Duodenal mucosa (tissue), 2 donors: ENCODE measurements at regions not wholly inside any gene's neighbourhood (a gene's known extent, or its start where the extent isn't known, plus 50 kb on each side); places are given as distances from the start of the nearest gene placed in this dataset.

Experiments
- H3K27ac ChIP-seq: one replicate; pipeline ENCODE4 v1.7.0; 2013; ENCODE audit warnings: low read depth, low read length
- H3K27me3 ChIP-seq, 2 donors: one replicate each; pipeline ENCODE4 v1.7.0; 2013; ENCODE audit warnings: low read length in 2 of 2, control low read depth in 1 of 2; ENCODE audit not compliant: insufficient read depth in 2 of 2, control insufficient read depth in 1 of 2
- H3K36me3 ChIP-seq, 2 donors: one replicate each; pipeline ENCODE4 v1.7.0; 2013; ENCODE audit warnings: low read length in 2 of 2, control low read depth in 1 of 2; ENCODE audit not compliant: insufficient read depth in 2 of 2, control insufficient read depth in 1 of 2
- H3K4me1 ChIP-seq, 2 donors: one replicate each; pipeline ENCODE4 v1.7.0; 2013; ENCODE audit warnings: low read length in 2 of 2, control low read depth in 1 of 2; ENCODE audit not compliant: insufficient read depth in 2 of 2, control insufficient read depth in 1 of 2
- H3K4me3 ChIP-seq, 2 donors: one replicate each; pipeline ENCODE4 v1.7.0; 2013; ENCODE audit warnings: low read length in 2 of 2, low read depth in 1 of 2
- H3K9ac ChIP-seq, 2 donors: one replicate each; pipeline ENCODE4 v1.7.0; 2013; ENCODE audit warnings: low read length in 2 of 2, low read depth in 1 of 2
- H3K9me3 ChIP-seq, 2 donors: one replicate each; pipeline ENCODE4 v1.7.0; 2013; ENCODE audit warnings: low read length in 2 of 2, control low read depth in 1 of 2; ENCODE audit not compliant: control insufficient read depth in 1 of 2

DNA sequence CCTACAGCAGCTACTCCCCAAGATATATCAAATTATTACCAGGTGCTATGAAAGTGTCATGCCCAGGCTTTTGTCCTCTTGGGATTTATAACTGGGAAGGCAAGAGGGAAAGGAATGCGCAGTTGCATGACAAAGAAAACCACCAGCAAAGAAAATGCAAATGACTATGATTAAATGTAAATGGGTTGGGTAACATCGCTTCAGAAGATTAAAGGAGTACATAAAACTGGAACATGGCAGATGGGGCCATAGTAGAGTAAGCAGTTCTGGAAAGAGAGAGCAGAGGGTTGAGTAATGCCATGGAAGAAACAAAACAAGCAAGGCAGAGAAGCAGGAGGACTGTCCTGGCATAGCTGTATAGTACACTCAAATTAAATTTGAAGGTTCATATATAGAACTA is 493.1 kb downstream of the NOVA1 start:
- H3K36me3 ChIP-seq, result no peaks in the 10 kb centered on the region
- H3K9ac ChIP-seq, result no peak overlapping the region
- no peak overlapping the region for H3K4me3 ChIP-seq
- no peaks in the 10 kb centered on the region for H3K4me1 ChIP-seq
- H3K9me3 ChIP-seq, result peaks cover 5 to 8% of the 10 kb centered on the region in 2 donors
- H3K27me3 ChIP-seq, result no peaks in the 10 kb centered on the region
- no peak overlapping the region for H3K27ac ChIP-seq

DNA sequence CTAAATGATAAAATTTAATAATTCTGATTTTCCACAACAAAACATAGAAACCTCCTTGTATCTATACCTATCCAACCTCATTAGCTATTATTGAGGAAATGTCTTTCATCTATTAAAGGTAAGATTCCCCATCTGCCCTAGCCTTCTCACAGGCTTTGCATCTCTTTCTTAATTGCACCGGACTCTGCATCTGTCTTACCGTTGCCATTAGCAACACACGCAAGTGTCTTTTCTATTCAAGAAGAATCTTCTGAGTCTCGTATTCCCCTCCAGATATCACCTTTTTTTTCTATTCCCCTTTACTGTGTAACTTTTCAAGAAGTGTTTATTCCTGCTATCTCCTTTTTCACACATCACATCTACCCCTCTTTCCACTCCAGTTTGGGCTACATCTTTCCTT is 500.0 kb downstream of the NOVA1 start:
- peaks cover 0 to under 1% of the 10 kb centered on the region in 2 donors for H3K9me3 ChIP-seq
- H3K4me1 ChIP-seq, result no peaks in the 10 kb centered on the region
- no peak overlapping the region for H3K9ac ChIP-seq
- no peak overlapping the region for H3K27ac ChIP-seq
- no peak overlapping the region for H3K4me3 ChIP-seq
- no peaks in the 10 kb centered on the region for H3K27me3 ChIP-seq
- H3K36me3 ChIP-seq, result no peaks in the 10 kb centered on the region

DNA sequence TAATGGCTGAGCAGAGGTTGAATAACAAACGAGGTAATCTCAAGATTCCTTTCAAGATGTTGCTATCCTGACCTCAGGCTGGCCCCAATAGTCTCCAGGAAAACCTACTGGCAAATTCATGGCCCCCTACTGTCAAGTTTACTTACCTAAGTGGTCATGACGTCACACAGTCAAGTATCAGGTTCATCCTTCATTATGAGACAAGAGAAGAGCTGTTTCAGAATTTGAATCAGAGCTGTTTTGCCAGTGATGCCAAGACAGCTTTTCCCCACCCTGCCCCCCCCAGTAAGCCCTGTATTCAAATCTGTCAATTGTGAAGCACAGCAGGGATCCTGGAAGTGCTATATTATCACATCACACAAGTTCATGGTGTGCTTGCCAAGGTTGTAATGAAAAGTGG is 509.6 kb downstream of the NOVA1 start:
- Histone ChIP-seq H3K27me3 (no peaks in the 10 kb centered on the region), H3K4me1 (no peaks in the 10 kb centered on the region), H3K9ac (no peak overlapping the region), H3K4me3 (no peak overlapping the region), H3K36me3 (no peaks in the 10 kb centered on the region), H3K27ac (no peak overlapping the region), H3K9me3 (no peaks in the 10 kb centered on the region)

DNA sequence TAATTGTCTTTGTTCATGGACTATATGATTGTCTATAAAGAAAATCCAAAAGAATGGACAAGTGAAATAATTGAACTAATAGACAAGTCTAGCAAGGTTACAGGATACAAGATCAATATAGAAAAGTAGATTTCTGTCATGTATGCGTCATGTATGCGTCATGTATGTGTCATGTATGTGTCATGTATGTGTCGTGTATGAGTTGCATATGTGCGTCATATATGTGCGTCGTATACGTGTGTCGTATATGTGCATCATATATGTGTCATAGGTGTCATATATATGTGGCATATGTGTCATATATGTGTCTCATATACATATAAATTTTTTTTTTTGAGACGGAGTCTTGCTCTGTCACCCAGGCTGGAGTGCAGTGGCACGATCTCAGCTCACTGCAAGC is 516.8 kb downstream of the NOVA1 start:
- no peaks in the 10 kb centered on the region for H3K36me3 ChIP-seq
- H3K27ac ChIP-seq, result no peak overlapping the region
- H3K4me3 ChIP-seq, result no peak overlapping the region

DNA sequence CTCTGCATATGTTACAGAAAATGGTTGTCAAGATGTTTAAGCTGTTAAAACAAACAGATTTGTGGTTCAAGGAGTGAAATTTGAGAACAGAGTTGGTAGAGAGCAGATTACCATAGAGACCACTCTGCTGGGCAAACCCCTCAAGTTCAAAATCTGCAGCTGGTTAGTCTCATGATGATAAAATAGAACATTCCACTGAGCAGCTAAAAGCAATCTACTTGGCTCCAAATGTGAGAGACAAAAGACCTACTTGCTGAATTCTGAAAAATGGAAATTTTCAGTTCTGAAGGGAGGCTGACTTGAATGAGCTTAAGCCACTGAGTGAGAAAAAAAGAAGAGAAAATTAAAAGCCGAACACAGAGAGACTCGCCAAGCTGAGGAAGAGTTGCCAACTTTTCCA is 519.3 kb downstream of the NOVA1 start:
- Histone ChIP-seq H3K9me3 (no peaks in the 10 kb centered on the region), H3K9ac (no peak overlapping the region), H3K36me3 (no peaks in the 10 kb centered on the region), H3K4me3 (no peak overlapping the region), H3K27ac (no peak overlapping the region), H3K4me1 (no peaks in the 10 kb centered on the region), H3K27me3 (no peaks in the 10 kb centered on the region)

More for the DNA sequence above, 516.8 kb downstream of the NOVA1 start:
- no peaks in the 10 kb centered on the region for H3K27me3 ChIP-seq
- H3K9ac ChIP-seq, result no peak overlapping the region
- H3K9me3 ChIP-seq, result no peaks in the 10 kb centered on the region
- H3K4me1 ChIP-seq, result no peaks in the 10 kb centered on the region

DNA sequence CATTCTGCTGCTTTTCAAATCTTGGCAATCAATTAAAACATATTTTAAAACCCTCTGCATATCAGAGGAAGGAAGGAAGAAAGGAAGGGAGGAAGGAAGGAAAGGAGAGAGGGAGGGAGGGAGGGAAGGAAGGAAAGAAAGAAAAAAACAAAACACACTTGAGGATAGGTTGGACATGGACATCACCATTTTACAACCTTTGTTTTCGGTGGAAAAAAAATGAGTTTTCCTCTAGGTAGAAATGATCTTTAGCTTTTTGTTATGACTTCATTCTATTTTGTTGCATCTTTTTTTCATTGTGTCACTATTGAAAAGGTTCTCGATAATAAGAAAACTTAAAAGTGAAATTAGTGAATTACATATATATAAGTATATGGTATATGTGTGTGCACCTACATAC is 522.9 kb downstream of the NOVA1 start:
- Histone ChIP-seq H3K4me1 (no peaks in the 10 kb centered on the region), H3K36me3 (no peaks in the 10 kb centered on the region), H3K9me3 (no peaks in the 10 kb centered on the region), H3K27ac (no peak overlapping the region), H3K9ac (no peak overlapping the region), H3K27me3 (no peaks in the 10 kb centered on the region), H3K4me3 (no peak overlapping the region)

DNA sequence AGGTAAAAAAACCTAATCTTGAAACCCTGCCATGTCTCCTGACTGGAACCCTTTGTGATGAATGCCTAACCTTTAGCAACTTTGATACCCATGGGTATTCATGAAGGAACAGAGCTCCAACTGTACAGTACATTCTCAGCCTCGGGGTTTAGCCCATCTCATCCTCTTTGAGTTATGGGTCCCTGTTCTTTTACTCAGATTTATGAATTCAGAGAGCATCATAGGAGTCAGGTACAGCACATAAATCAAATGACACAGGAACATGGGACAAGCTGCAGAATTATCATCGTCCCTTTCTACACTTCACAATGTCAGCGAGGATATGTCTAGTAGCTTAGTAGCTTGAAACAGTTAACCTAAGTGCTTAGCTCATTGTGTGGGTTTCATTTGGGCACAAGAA is 527.4 kb downstream of the NOVA1 start:
- Histone ChIP-seq H3K36me3 (no peaks in the 10 kb centered on the region), H3K4me1 (no peaks in the 10 kb centered on the region), H3K4me3 (no peak overlapping the region), H3K9ac (no peak overlapping the region), H3K27ac (no peak overlapping the region), H3K9me3 (no peaks in the 10 kb centered on the region), H3K27me3 (no peaks in the 10 kb centered on the region)

DNA sequence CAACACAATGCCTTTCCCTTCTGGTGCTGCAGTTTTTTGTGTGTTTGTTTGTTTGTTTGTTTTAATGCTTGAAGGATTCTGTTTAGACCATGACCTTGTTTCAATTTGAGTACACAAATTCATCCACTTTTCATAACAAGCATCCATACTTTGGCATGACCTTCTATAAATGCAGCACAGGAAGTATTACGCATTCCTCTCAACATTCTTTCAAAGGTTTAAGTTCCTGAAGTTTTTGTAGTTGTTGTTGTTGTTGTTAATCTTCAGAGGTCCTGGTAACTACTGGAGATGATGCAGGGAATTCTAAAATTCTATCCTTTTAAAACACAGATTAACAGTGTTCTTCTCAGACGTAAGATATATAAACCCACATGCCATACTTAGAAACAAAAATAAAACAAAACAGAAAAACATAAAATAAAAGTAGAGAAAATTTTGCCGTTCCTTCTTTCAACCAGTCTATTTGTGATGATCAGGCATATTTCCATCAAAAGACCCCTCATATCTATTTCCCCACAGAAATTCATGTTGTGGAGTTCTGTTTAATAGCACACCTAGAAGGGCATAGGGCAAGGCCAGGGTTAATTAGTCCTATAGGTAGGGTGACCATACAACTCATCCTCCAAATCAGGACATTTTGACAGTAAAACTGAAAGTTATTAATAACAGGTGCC is 529.9 kb downstream of the NOVA1 start:
- H3K36me3 ChIP-seq, result no peaks in the 10 kb centered on the region
- H3K4me3 ChIP-seq, result no peak overlapping the region
- H3K27ac ChIP-seq, result no peak overlapping the region
- no peaks in the 10 kb centered on the region for H3K4me1 ChIP-seq
- no peak overlapping the region for H3K9ac ChIP-seq
- peaks cover 0 to 5% of the 10 kb centered on the region in 2 donors for H3K9me3 ChIP-seq
- no peaks in the 10 kb centered on the region for H3K27me3 ChIP-seq

DNA sequence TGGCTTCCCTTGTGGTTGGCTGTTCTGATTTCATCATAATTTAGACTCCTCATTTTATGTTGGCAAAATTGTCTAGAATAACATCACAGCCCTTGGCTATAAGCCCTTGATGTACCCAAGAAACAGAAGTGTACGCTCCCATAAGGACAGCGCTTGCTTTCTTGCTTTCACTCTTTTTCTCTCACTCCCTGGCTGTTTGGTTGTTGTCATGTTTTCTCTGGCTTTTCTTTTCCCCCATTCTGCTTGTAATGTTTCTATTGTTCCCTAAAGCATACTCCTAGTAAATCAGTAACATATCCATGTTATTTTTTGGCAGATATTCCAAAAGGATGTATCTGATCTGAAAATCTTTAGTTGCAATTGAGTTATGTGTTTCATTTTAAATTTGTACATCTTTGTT is 530.5 kb downstream of the NOVA1 start:
- Histone ChIP-seq H3K27me3 (no peaks in the 10 kb centered on the region), H3K4me1 (no peaks in the 10 kb centered on the region), H3K4me3 (no peak overlapping the region), H3K9ac (no peak overlapping the region), H3K9me3 (peaks cover 0 to 5% of the 10 kb centered on the region in 2 donors), H3K27ac (no peak overlapping the region), H3K36me3 (no peaks in the 10 kb centered on the region)

DNA sequence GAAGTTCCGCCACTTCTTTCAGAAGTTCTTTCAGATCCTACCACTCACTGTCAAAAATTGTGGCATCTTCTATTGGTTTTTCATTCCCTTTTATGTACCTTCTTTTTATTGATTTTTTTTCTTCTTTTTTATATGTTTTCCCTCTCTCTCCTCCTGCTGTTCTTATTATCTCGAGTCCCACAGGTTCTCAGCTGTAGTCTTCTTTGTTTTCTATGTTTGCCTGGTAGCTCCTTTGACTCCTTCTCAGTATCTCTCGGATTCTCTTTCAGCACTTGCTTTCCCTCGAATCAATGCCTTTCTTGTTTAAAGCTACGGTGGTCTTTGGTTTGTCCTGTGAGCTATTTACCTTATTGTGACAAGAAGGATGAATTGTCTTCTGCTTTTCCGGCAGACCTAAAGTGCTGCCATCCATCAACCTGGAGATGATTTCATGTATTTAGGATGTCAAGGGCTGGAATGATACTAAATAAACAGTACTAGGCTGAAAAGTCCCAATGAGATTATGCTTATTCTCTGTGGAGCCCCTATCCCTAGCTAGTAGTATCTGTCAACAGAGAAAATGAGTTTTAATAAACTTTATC is 541.7 kb downstream of the NOVA1 start:
- Histone ChIP-seq H3K4me3 (no peak overlapping the region), H3K9me3 (peaks cover 4% of the 10 kb centered on the region in 2 donors), H3K27ac (no peak overlapping the region), H3K36me3 (no peaks in the 10 kb centered on the region), H3K27me3 (no peaks in the 10 kb centered on the region), H3K4me1 (no peaks in the 10 kb centered on the region), H3K9ac (no peak overlapping the region)
